ENCODE measurements at regions not wholly inside any gene's neighbourhood (a gene's known extent, or its start where the extent isn't known, plus 50 kb on each side); places are given as distances from the start of the nearest gene placed in this dataset.

DNA sequence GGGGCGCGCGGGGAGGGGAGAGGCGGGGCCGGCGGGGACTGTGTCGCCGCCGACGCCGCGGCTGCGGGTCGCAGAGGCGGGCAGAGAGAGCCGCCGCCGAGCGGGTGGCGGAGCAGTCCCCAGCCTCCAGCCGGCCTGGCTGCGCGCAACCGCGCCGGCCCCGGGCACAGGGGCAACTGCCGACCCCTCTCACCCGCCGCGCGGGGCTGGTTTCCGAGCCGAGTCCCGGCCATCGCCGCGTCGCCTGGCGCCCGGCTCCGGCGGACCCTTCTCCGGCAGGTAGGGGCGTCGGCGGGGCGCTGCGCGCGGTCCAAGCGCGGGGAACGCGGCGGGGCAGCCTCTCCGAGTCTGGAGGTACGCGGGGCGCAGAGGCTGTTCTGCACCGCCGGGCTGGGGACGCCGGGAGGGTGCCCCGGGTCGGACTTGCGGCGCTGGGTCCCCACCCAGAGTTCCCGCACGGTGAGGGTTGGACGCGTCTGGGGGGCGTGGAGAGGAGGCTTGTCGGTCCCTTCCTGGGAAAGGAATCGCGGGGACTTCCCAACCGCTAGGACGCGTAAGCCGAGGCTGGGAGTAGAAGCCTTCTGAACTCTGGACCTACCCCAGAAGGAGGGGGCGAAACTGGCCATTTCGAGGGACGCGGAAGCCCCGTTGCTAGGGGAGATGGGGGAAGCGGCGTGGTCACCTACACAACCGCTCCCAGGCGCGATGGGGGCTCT is 133.6 kb upstream of the MYO16 start:
- peaks cover 0 to 3% (median 0%) of the 10 kb centered on the region in 5 donors for H3K36me3 Mint-ChIP-seq
- H3K4me1 Mint-ChIP-seq = peaks cover 3 to 21% (median 16%) of the 10 kb centered on the region in 7 donors
- H3K36me3 ChIP-seq (ENCODE audit: control insufficient read depth in 2 of 3, insufficient read depth in 3 of 3, low read length in 3 of 3) = no peaks in the 10 kb centered on the region
- H3K27ac Mint-ChIP-seq = peak overlapping the region in 1 of 9 donors; percentile 44
- H3K27me3 ChIP-seq (ENCODE audit: control insufficient read depth in 2 of 2, insufficient read depth in 2 of 2, low read length in 2 of 2) = no peaks in the 10 kb centered on the region
- H3K4me3 ChIP-seq (ENCODE audit: low read length) = peak overlapping the region; percentile 46
- H3K4me1 ChIP-seq (ENCODE audit: control insufficient read depth in 2 of 2, insufficient read depth in 2 of 2, low read length in 2 of 2) = no peaks in the 10 kb centered on the region
- ChIA-PET CTCF (interaction anchor here (1.5 kb wide), 1 partner anchor 12 kb away, joined by 9 read pairs; no protein-coding TSS in a partner anchor), POLR2A (interaction anchor here (1.0 to 1.1 kb wide), 2 partner anchors 15 to 150 kb away, joined by 3 read pairs; no protein-coding TSS in a partner anchor)
- ATAC-seq = peak; percentile 31
- intact Hi-C loops (cut with micrococcal nuclease) = loop anchor here in 1 of 2 donors (1.0 to 5.0 kb wide), 2 partner anchors 89 to 154 kb away; no protein-coding TSS in a partner anchor
- H3K9me3 ChIP-seq (ENCODE audit: control insufficient read depth in 2 of 3, low read length in 3 of 3) = no peaks in the 10 kb centered on the region
- peak in 1 of 9 donors; percentile 5 for DNase-seq
- peaks cover 0 to 7% (median 3%) of the 10 kb centered on the region in 11 donors for H3K9me3 Mint-ChIP-seq
- peak overlapping the region in 9 of 10 donors; percentile 52 to 89 (median 82) for H3K4me3 Mint-ChIP-seq
- peaks cover 31 to 64% (median 45%) of the 10 kb centered on the region in 5 donors for H3K27me3 Mint-ChIP-seq
- no peak overlapping the region for H3K27ac ChIP-seq (ENCODE audit: low read depth, low read length)

DNA sequence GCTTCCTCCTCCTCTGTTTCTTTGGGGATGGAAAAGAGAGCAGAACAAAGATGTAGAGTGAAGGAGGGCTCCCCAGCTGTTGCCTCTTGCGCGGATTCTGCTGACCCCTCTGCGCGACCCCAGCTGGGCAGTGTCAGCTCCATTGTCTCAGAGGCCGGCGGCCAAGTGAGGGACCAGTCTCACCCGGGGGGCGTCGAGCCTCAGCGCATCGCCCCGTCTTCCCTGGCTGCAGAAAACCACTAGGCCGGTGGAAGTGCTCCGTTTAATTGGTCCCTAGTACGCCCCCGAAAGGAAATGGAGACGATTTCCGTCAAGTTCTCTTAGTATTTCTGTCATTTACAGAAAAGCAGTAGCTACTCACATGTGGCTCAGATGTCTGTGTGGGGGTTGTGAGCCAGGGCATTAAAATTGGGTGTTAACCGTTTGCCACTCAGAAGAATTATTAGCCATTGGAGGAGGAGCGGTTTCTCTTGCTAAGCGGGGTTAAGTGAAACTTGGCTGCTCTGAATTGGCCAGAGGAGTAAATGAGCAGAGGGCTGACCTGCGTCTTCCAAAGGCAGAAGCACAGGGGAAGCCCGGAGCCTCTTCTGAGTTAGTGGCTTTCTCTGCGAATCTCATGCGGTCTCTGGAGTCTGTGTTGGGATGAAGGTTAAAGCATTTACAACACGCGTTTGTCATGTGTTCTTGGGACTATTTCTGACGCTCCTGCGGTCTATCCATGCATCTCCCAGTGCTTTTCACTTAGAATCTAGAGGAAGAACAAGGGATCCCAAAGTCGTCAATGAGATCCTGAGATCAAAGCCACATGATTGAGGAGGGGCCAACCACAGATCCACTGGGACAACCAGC is 132.8 kb upstream of the MYO16 start:
- Histone ChIP-seq H3K4me1 (ENCODE audit: control insufficient read depth in 2 of 2, insufficient read depth in 2 of 2, low read length in 2 of 2) (no peaks in the 10 kb centered on the region), H3K9me3 (ENCODE audit: control insufficient read depth in 2 of 3, low read length in 3 of 3) (no peaks in the 10 kb centered on the region), H3K36me3 (ENCODE audit: control insufficient read depth in 2 of 3, insufficient read depth in 3 of 3, low read length in 3 of 3) (no peaks in the 10 kb centered on the region), H3K27ac (ENCODE audit: low read depth, low read length) (no peak overlapping the region), H3K4me3 (ENCODE audit: low read length) (peak overlapping the region; percentile 46), H3K27me3 (ENCODE audit: control insufficient read depth in 2 of 2, insufficient read depth in 2 of 2, low read length in 2 of 2) (no peaks in the 10 kb centered on the region)
- ChIA-PET CTCF (interaction anchor here (1.5 kb wide), 1 partner anchor 11 kb away, joined by 9 read pairs; no protein-coding TSS in a partner anchor), POLR2A (interaction anchor here (1.0 to 1.1 kb wide), 2 partner anchors 16 to 151 kb away, joined by 3 read pairs; no protein-coding TSS in a partner anchor)
- H3K4me3 Mint-ChIP-seq = peak overlapping the region; percentile 12 to 89 (median 79)
- peaks cover 31 to 69% (median 48%) of the 10 kb centered on the region in 5 donors for H3K27me3 Mint-ChIP-seq
- no peak for ATAC-seq
- intact Hi-C loops (cut with micrococcal nuclease) = loop anchor here in 1 of 2 donors (1.0 to 5.0 kb wide), 2 partner anchors 89 to 154 kb away; no protein-coding TSS in a partner anchor
- peak in 1 of 9 donors; percentile 33 for DNase-seq
- H3K36me3 Mint-ChIP-seq = peaks cover 0 to 4% (median 0%) of the 10 kb centered on the region in 5 donors
- H3K27ac Mint-ChIP-seq = peak overlapping the region in 1 of 9 donors; percentile 44
- H3K4me1 Mint-ChIP-seq = peaks cover 3 to 21% (median 16%) of the 10 kb centered on the region in 7 donors
- peaks cover 0 to 7% (median 0%) of the 10 kb centered on the region in 11 donors for H3K9me3 Mint-ChIP-seq

DNA sequence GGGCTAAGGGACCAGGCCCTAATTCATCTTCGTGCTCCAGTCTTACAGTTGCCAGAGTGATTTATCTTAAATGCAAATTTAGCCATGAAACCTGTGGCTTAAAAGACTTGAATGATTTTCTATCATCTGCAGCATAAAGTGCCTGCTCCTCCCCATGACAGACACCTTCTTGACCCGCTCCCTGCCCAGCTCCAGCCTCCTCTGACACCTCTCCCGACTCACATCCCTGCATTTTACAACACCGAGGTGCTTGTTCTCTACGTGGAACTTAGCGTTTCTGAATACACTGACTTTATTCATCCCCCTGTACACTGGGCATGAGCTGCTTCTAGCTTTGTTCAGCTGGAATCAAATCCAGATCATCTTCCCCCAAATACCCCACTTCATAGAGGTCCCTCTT is 128.7 kb upstream of the MYO16 start:
- H3K27ac ChIP-seq (ENCODE audit: low read depth, low read length) = no peak overlapping the region
- intact Hi-C loops (cut with micrococcal nuclease) = no loop called here
- H3K4me3 ChIP-seq (ENCODE audit: low read length) = no peak overlapping the region
- no peaks in the 10 kb centered on the region for H3K27me3 ChIP-seq (ENCODE audit: control insufficient read depth in 2 of 2, insufficient read depth in 2 of 2, low read length in 2 of 2)
- peaks cover 0 to 15% (median 12%) of the 10 kb centered on the region in 7 donors for H3K4me1 Mint-ChIP-seq
- no peaks in the 10 kb centered on the region for H3K36me3 ChIP-seq (ENCODE audit: control insufficient read depth in 2 of 3, insufficient read depth in 3 of 3, low read length in 3 of 3)
- ATAC-seq (no peak), DNase-seq (no peak)
- peaks cover 24 to 49% (median 32%) of the 10 kb centered on the region in 5 donors for H3K27me3 Mint-ChIP-seq
- H3K4me3 Mint-ChIP-seq = no peak overlapping the region
- POLR2A ChIA-PET = no interaction called here
- H3K4me1 ChIP-seq (ENCODE audit: control insufficient read depth in 2 of 2, insufficient read depth in 2 of 2, low read length in 2 of 2) = no peaks in the 10 kb centered on the region
- H3K9me3 Mint-ChIP-seq = peaks cover 0 to 2% (median 0%) of the 10 kb centered on the region in 11 donors
- H3K27ac Mint-ChIP-seq = peak overlapping the region in 1 of 9 donors; percentile 25
- CTCF ChIA-PET = no interaction called here
- H3K36me3 Mint-ChIP-seq = peaks cover 0 to 4% (median 0%) of the 10 kb centered on the region in 5 donors
- H3K9me3 ChIP-seq (ENCODE audit: control insufficient read depth in 2 of 3, low read length in 3 of 3) = no peaks in the 10 kb centered on the region

DNA sequence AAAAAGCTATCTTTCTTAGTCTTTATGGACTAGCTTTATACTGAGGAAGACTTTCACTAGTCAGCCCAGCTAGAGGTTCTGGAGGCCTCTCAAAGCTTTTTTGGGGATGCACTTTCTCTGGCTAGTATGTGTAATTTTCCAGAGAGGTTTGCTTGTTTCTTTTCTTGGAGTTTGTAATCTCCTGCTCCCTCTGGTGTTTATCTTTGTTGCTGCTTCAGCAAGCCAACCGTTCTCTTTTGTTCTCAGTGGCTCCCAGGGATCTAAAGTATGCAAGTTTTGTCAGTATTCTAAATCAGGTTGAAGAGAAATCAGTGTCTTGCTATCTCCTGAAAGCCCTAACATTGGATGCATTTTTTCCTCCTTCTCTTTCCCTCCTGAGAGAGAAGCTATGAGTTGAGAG is 121.1 kb upstream of the MYO16 start:
- intact Hi-C loops (cut with micrococcal nuclease) = loop anchor here (5.0 kb wide), 4 partner anchors 166 to 389 kb away; no protein-coding TSS in a partner anchor
- H3K27ac ChIP-seq (ENCODE audit: low read depth, low read length) = no peak overlapping the region
- H3K27me3 ChIP-seq (ENCODE audit: control insufficient read depth in 2 of 2, insufficient read depth in 2 of 2, low read length in 2 of 2) = no peaks in the 10 kb centered on the region
- peaks cover 0 to 7% (median 4%) of the 10 kb centered on the region in 5 donors for H3K36me3 Mint-ChIP-seq
- H3K4me3 Mint-ChIP-seq = no peak overlapping the region
- no peaks in the 10 kb centered on the region for H3K4me1 ChIP-seq (ENCODE audit: control insufficient read depth in 2 of 2, insufficient read depth in 2 of 2, low read length in 2 of 2)
- H3K27ac Mint-ChIP-seq = no peak overlapping the region
- POLR2A ChIA-PET = interaction anchor here (0.6 to 0.9 kb wide), 2 partner anchors 186 to 191 kb away, joined by 3 to 5 read pairs; no protein-coding TSS in a partner anchor
- no peaks in the 10 kb centered on the region for H3K36me3 ChIP-seq (ENCODE audit: control insufficient read depth in 2 of 3, insufficient read depth in 3 of 3, low read length in 3 of 3)
- no peaks in the 10 kb centered on the region for H3K27me3 Mint-ChIP-seq
- no peaks in the 10 kb centered on the region for H3K9me3 ChIP-seq (ENCODE audit: control insufficient read depth in 2 of 3, low read length in 3 of 3)
- no peak overlapping the region for H3K4me3 ChIP-seq (ENCODE audit: low read length)
- ATAC-seq = no peak
- H3K9me3 Mint-ChIP-seq = peaks cover 0 to 23% (median 10%) of the 10 kb centered on the region in 11 donors
- peaks cover 0 to 5% (median 0%) of the 10 kb centered on the region in 7 donors for H3K4me1 Mint-ChIP-seq
- peak in 4 of 9 donors; percentile 9 to 27 (median 13) for DNase-seq
- CTCF ChIA-PET = interaction anchor here (0.7 to 2.5 kb wide), 19 partner anchors 11 to 387 kb away, joined by 3 to 14 read pairs (median 4); no protein-coding TSS in a partner anchor

DNA sequence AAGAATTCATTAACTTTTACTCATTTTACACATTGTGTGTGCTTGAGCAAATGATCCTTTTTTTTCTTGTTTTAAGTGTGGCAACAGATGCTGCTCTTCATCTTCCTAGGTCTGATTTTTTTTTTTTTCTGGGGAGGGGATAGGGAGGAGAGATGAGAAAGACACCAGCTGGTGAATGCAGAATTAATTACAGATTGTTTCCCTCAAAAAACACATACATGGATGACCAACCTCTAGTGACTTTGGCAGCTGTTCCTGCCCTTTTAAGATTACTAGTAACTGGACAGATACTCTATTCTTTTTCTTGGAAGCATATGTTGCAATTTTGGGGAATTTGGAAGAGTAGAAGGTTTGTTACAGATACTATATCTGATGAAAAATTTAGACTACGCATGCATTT is 103.6 kb upstream of the MYO16 start:
- ATAC-seq (no peak), DNase-seq (no peak)
- H3K9me3 ChIP-seq (ENCODE audit: control insufficient read depth in 2 of 3, low read length in 3 of 3) = no peaks in the 10 kb centered on the region
- Mint-ChIP-seq H3K27me3 (peaks cover 0 to 39% (median 19%) of the 10 kb centered on the region in 5 donors), H3K9me3 (peaks cover 0 to 6% (median 0%) of the 10 kb centered on the region in 11 donors), H3K27ac (no peak overlapping the region), H3K4me1 (peaks cover 0 to 4% (median 0%) of the 10 kb centered on the region in 7 donors), H3K36me3 (peaks cover 0 to 5% (median 0%) of the 10 kb centered on the region in 5 donors), H3K4me3 (no peak overlapping the region)
- no peaks in the 10 kb centered on the region for H3K36me3 ChIP-seq (ENCODE audit: control insufficient read depth in 2 of 3, insufficient read depth in 3 of 3, low read length in 3 of 3)
- intact Hi-C loops (cut with micrococcal nuclease) = no loop called here
- H3K4me3 ChIP-seq (ENCODE audit: low read length) = no peak overlapping the region
- H3K27me3 ChIP-seq (ENCODE audit: control insufficient read depth in 2 of 2, insufficient read depth in 2 of 2, low read length in 2 of 2) = peaks cover 0 to 3% of the 10 kb centered on the region in 2 donors
- CTCF ChIA-PET = no interaction called here
- no peaks in the 10 kb centered on the region for H3K4me1 ChIP-seq (ENCODE audit: control insufficient read depth in 2 of 2, insufficient read depth in 2 of 2, low read length in 2 of 2)
- no peak overlapping the region for H3K27ac ChIP-seq (ENCODE audit: low read depth, low read length)
- POLR2A ChIA-PET = no interaction called here

DNA sequence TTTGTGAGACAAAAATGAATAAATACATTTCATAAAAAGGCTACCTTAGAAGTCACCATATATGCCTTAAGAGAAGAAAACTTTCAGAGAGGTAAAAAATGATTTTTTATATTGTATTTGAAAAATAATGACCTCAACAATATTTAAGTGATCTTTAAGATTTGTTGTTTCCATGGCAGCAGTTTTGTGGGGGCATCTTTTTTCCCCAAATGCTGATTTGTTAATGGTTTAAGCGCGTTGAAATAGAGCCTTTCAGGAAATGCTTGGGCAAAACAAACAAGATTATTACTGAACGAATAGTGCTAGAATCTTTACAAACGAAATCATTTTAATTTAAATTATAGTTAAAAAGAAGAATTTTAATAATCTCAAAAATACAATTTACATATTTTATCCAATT is 103.1 kb upstream of the MYO16 start:
- peaks cover 0 to 3% of the 10 kb centered on the region in 2 donors for H3K27me3 ChIP-seq (ENCODE audit: control insufficient read depth in 2 of 2, insufficient read depth in 2 of 2, low read length in 2 of 2)
- peaks cover 0 to 36% (median 20%) of the 10 kb centered on the region in 5 donors for H3K27me3 Mint-ChIP-seq
- H3K9me3 Mint-ChIP-seq = peaks cover 0 to 6% (median 0%) of the 10 kb centered on the region in 11 donors
- CTCF ChIA-PET = no interaction called here
- H3K36me3 Mint-ChIP-seq = peaks cover 0 to 5% (median 0%) of the 10 kb centered on the region in 5 donors
- H3K36me3 ChIP-seq (ENCODE audit: control insufficient read depth in 2 of 3, insufficient read depth in 3 of 3, low read length in 3 of 3) = no peaks in the 10 kb centered on the region
- H3K4me1 Mint-ChIP-seq = peaks cover 0 to 4% (median 0%) of the 10 kb centered on the region in 7 donors
- ATAC-seq = no peak
- intact Hi-C loops (cut with micrococcal nuclease) = no loop called here
- H3K4me1 ChIP-seq (ENCODE audit: control insufficient read depth in 2 of 2, insufficient read depth in 2 of 2, low read length in 2 of 2) = no peaks in the 10 kb centered on the region
- H3K9me3 ChIP-seq (ENCODE audit: control insufficient read depth in 2 of 3, low read length in 3 of 3) = no peaks in the 10 kb centered on the region
- no peak overlapping the region for H3K27ac ChIP-seq (ENCODE audit: low read depth, low read length)
- H3K4me3 ChIP-seq (ENCODE audit: low read length) = no peak overlapping the region
- no peak for DNase-seq
- no peak overlapping the region for H3K4me3 Mint-ChIP-seq
- POLR2A ChIA-PET = no interaction called here
- H3K27ac Mint-ChIP-seq = no peak overlapping the region
